ENCODE measurements at regions not wholly inside any gene's neighbourhood (a gene's known extent, or its start where the extent isn't known, plus 50 kb on each side); places are given as distances from the start of the nearest gene placed in this dataset.

DNA sequence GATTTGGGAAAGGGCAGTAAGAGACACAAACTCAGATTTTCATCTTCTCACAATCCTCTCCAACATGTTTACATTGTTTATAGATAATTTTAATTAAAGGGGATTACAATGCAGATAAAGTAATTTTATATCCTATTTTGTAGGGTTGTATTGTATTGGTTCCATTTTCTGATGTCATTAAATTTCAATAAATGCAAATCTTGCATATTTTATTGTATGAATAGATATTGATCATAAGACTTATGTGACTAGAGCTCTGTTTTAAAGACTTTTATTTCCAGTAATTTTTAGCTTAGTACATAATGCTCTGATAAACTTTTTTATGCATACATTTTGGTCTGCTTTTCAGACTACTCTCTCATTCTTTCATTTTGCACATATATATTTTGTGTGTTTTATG lies 819.6 kb downstream of the TSN start:
- intact Hi-C loops (cut with micrococcal nuclease): no loop called here
- TF ChIP-seq, protein P1, sequence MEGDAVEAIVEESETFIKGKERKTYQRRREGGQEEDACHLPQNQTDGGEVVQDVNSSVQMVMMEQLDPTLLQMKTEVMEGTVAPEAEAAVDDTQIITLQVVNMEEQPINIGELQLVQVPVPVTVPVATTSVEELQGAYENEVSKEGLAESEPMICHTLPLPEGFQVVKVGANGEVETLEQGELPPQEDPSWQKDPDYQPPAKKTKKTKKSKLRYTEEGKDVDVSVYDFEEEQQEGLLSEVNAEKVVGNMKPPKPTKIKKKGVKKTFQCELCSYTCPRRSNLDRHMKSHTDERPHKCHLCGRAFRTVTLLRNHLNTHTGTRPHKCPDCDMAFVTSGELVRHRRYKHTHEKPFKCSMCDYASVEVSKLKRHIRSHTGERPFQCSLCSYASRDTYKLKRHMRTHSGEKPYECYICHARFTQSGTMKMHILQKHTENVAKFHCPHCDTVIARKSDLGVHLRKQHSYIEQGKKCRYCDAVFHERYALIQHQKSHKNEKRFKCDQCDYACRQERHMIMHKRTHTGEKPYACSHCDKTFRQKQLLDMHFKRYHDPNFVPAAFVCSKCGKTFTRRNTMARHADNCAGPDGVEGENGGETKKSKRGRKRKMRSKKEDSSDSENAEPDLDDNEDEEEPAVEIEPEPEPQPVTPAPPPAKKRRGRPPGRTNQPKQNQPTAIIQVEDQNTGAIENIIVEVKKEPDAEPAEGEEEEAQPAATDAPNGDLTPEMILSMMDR (IDR thresholded peaks at IDR 0.05): no peak

DNA sequence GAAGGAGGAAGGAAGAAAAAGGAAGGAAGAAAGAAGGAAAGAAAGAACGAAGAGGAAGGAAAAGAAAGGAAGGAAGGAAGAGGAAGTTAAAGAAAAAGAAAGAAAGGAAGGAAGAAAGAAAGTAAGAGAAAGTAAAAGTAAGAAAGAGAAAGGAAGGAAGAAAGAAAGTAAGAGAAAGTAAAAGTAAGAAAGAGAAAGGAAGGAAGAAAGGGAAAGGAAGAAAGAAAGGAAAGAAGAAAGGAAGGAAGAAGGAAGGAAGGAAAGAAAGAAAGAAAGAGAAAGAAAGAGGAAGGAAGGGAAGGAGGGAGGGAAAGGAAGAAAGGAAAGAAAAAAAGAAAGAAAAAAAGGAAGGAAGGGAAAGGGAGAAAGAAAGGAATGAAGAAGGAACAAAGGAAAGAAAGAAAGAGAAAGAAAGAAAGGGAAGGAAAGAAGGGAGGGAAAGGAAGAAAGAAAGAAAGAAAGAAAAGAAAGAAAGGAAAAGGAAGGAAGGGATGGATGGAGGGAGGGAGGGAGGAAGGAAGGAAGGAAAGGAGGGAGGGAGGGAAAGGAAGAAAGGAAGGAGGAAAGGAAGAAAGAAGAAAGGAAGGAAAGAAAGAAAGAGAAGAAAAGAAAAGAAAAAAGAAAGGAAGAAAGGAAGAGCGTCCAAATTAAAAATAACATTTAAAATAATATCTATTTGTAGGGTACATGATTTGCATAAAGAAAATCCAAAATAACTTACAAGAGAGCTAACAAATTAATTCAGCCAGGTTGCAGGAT lies 827.9 kb downstream of the TSN start:
- Mint-ChIP-seq H3K27ac (no peak overlapping the region), H3K4me1 (no peaks in the 10 kb centered on the region), H3K9me3 (peaks cover 23 to 25% of the 10 kb centered on the region in 2 donors), H3K36me3 (no peaks in the 10 kb centered on the region), H3K4me3 (no peak overlapping the region), H3K27me3 (ENCODE audit: low read depth in 2 of 2) (no peaks in the 10 kb centered on the region)
- Histone ChIP-seq H3K27me3 (ENCODE audit: control insufficient read depth, insufficient read depth, low read length) (no peaks in the 10 kb centered on the region), H3K4me3 (ENCODE audit: low read length) (no peak overlapping the region), H3K9me3 (ENCODE audit: control insufficient read depth, insufficient read depth, low read length) (peaks cover 4% of the 10 kb centered on the region), H3K27ac (ENCODE audit: low read length) (no peak overlapping the region), H3K4me1 (ENCODE audit: control insufficient read depth, insufficient read depth, low read length) (no peaks in the 10 kb centered on the region), H3K36me3 (ENCODE audit: control insufficient read depth, insufficient read depth, low read length) (no peaks in the 10 kb centered on the region)
- no peak for ATAC-seq
- TF ChIP-seq, protein P1 (IDR thresholded peaks at IDR 0.05): no peak
- intact Hi-C loops (cut with micrococcal nuclease): no loop called here
- DNase-seq: no peak
- WGBS (ENCODE audit: insufficient coverage): 90% methylated on average over 1 of the region's 2 CpGs

More for the DNA sequence above, 819.6 kb downstream of the TSN start:
- Mint-ChIP-seq H3K4me1 (no peaks in the 10 kb centered on the region), H3K4me3 (no peak overlapping the region), H3K27me3 (ENCODE audit: low read depth in 2 of 2) (no peaks in the 10 kb centered on the region), H3K36me3 (peaks cover 6% of the 10 kb centered on the region), H3K9me3 (peaks cover 6 to 10% of the 10 kb centered on the region in 2 donors), H3K27ac (no peak overlapping the region)
- no peaks in the 10 kb centered on the region for H3K27me3 ChIP-seq (ENCODE audit: control insufficient read depth, insufficient read depth, low read length)
- no peak for ATAC-seq
- H3K4me3 ChIP-seq (ENCODE audit: low read length): no peak overlapping the region
- no peaks in the 10 kb centered on the region for H3K36me3 ChIP-seq (ENCODE audit: control insufficient read depth, insufficient read depth, low read length)
- no peaks in the 10 kb centered on the region for H3K4me1 ChIP-seq (ENCODE audit: control insufficient read depth, insufficient read depth, low read length)
- peaks cover 9% of the 10 kb centered on the region for H3K9me3 ChIP-seq (ENCODE audit: control insufficient read depth, insufficient read depth, low read length)
- no peak for DNase-seq
- H3K27ac ChIP-seq (ENCODE audit: low read length): no peak overlapping the region

DNA sequence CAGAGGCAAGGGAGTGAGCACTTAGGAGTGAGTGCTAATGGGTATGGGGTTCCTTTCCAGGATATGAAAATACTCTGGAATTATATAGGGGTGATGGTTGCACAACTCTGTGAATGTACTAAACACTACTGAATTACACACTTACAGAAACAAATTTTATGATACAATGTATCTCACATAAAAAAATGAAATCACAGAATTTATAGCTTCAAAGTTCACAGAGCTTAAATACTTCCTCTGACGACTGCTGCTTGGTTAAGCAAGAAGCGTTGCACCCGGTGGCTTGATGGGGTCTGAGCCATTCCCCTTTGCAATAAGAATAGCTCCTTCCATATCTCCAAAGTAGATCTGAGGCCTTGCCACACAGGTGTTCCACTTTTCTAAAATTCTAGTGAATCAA lies 835.1 kb downstream of the TSN start:
- H3K9me3 ChIP-seq (ENCODE audit: control insufficient read depth, insufficient read depth, low read length): peaks cover 4% of the 10 kb centered on the region
- H3K27ac ChIP-seq (ENCODE audit: low read length): no peak overlapping the region
- ATAC-seq (no peak), DNase-seq (no peak)
- H3K27me3 ChIP-seq (ENCODE audit: control insufficient read depth, insufficient read depth, low read length): no peaks in the 10 kb centered on the region
- Mint-ChIP-seq H3K36me3 (no peaks in the 10 kb centered on the region), H3K27ac (no peak overlapping the region), H3K27me3 (ENCODE audit: low read depth in 2 of 2) (no peaks in the 10 kb centered on the region), H3K4me1 (no peaks in the 10 kb centered on the region), H3K9me3 (peaks cover 10 to 17% of the 10 kb centered on the region in 2 donors), H3K4me3 (no peak overlapping the region)
- H3K4me1 ChIP-seq (ENCODE audit: control insufficient read depth, insufficient read depth, low read length): no peaks in the 10 kb centered on the region
- WGBS (ENCODE audit: insufficient coverage): 93% methylated on average over 3 of the region's 3 CpGs
- no peak overlapping the region for H3K4me3 ChIP-seq (ENCODE audit: low read length)
- H3K36me3 ChIP-seq (ENCODE audit: control insufficient read depth, insufficient read depth, low read length): no peaks in the 10 kb centered on the region
- intact Hi-C loops (cut with micrococcal nuclease): no loop called here
- TF ChIP-seq, protein P1 (IDR thresholded peaks at IDR 0.05): no peak

DNA sequence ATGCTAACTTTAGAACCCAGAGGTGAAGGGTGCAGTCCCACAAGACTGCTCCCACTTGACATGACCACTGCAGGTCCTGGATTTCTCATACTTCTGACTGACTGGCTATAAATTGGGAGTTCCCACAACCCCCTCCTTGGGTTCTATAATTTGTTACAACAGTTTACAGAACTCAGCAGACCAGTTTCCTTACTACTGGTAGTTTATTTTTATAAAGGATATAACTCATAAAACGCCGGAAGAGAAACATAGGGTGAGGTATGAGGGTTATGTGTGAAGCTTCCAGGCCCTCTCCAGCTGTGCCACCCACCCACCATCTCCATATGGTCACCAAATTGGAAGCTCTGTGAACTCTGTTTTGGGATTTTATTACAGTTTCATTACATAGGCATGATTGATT lies 839.6 kb downstream of the TSN start:
- no peak overlapping the region for H3K4me3 ChIP-seq (ENCODE audit: low read length)
- Mint-ChIP-seq H3K4me1 (no peaks in the 10 kb centered on the region), H3K27ac (no peak overlapping the region), H3K27me3 (ENCODE audit: low read depth in 2 of 2) (no peaks in the 10 kb centered on the region), H3K4me3 (no peak overlapping the region), H3K36me3 (no peaks in the 10 kb centered on the region), H3K9me3 (peaks cover 8% of the 10 kb centered on the region in 2 donors)
- H3K4me1 ChIP-seq (ENCODE audit: control insufficient read depth, insufficient read depth, low read length): no peaks in the 10 kb centered on the region
- H3K9me3 ChIP-seq (ENCODE audit: control insufficient read depth, insufficient read depth, low read length): no peaks in the 10 kb centered on the region
- intact Hi-C loops (cut with micrococcal nuclease): no loop called here
- no peaks in the 10 kb centered on the region for H3K36me3 ChIP-seq (ENCODE audit: control insufficient read depth, insufficient read depth, low read length)
- H3K27me3 ChIP-seq (ENCODE audit: control insufficient read depth, insufficient read depth, low read length): no peaks in the 10 kb centered on the region
- ATAC-seq: no peak
- WGBS (ENCODE audit: insufficient coverage): no CpG with 5 or more reads among the region's 2 CpGs
- no peak overlapping the region for H3K27ac ChIP-seq (ENCODE audit: low read length)
- TF ChIP-seq, protein P1 (IDR thresholded peaks at IDR 0.05): no peak
- no peak for DNase-seq

Data from natural killer cell (primary cell).